GM12878 (cell line): ENCODE measurements at regions not wholly inside any gene's neighbourhood (a gene's known extent, or its start where the extent isn't known, plus 50 kb on each side); places are given as distances from the start of the nearest gene placed in this dataset.

Experiments
- ATAC-seq: fragments of 200-7000 bp; cut with Tn5 transposase; 3 replicates; pipeline ENCODE4 v1.9.1; 2020; ENCODE audit warnings: mild to moderate bottlenecking, moderate library complexity
- BruUV-seq: library from RNA; stranded (reverse); fragments of 400-500 nt; replicated peaks from 2 replicates; lab custom pipeline; 2021; lab: Mats Ljungman, UMichigan
- CTCF ChIA-PET: fragments of 300-600 bp; sonication (Branson Sonifier 250); formaldehyde crosslinking; extraction: SDS; loops from one replicate; lab custom pipeline; 2021; ENCODE audit warnings: inconsistent platforms; lab: Yijun Ruan, JAX
- POLR2A ChIA-PET: fragments of 350-600 bp; formaldehyde crosslinking; extraction: SDS; loops from one replicate; lab custom pipeline; 2021; ENCODE audit warnings: inconsistent platforms; lab: Charles Lee
- RAD21 ChIA-PET: fragments of 300-600 bp; sonication (Branson Sonifier 250); formaldehyde crosslinking; loops from one replicate; lab custom pipeline; 2023; ENCODE audit warnings: antibody characterized with exemption; ENCODE audit not compliant: unreplicated experiment; lab: Charles Lee
- SMC1A ChIA-PET: fragments of 300-600 bp; sonication (Branson Sonifier 250); formaldehyde crosslinking; loops from one replicate; lab custom pipeline; 2023; ENCODE audit not compliant: unreplicated experiment, uncharacterized antibody; lab: Charles Lee
- DNase-seq: peaks from one replicate; pipeline ENCODE4 v3.0.0-alpha.2; 2011; ENCODE audit warnings: low read depth, low spot score
- FAIRE-seq: peaks from 3 replicates; lab custom pipeline; 2011; peaks lifted over from hg19 to GRCh38; lab: Jason Lieb, UNC
- H2AFZ ChIP-seq: 2 replicates; pipeline ENCODE4 v1.6.0; 2011; ENCODE audit warnings: low read depth, low read length, control low read depth; ENCODE audit not compliant: control insufficient read depth
- H3K27ac ChIP-seq: 2 replicates; pipeline ENCODE4 v1.5.1; 2011; ENCODE audit warnings: control low read depth; ENCODE audit not compliant: control insufficient read depth, insufficient read depth
- H3K27me3 ChIP-seq, 2 experiments: replicated peaks in 1 of 2; 2 replicates each; pipeline versions ENCODE4 v1.6.0 to v1.6.1; 2011; ENCODE audit warnings: low read length in 1 of 2; ENCODE audit not compliant: control insufficient read depth in 2 of 2, insufficient read depth in 2 of 2
- H3K36me3 ChIP-seq, 2 experiments: 2 replicates each; pipeline ENCODE4 v1.5.1; 2011; ENCODE audit warnings: low read length in 1 of 2; ENCODE audit not compliant: control insufficient read depth in 2 of 2, insufficient read depth in 2 of 2
- H3K4me1 ChIP-seq: 2 replicates; pipeline ENCODE4 v1.6.1; 2011; ENCODE audit warnings: mild to moderate bottlenecking, low read length, moderate library complexity, mixed read lengths; ENCODE audit not compliant: control insufficient read depth, insufficient read depth
- H3K4me2 ChIP-seq: 2 replicates; pipeline ENCODE4 v1.6.0; 2011; ENCODE audit warnings: control low read depth; ENCODE audit not compliant: control insufficient read depth, insufficient read depth
- H3K4me3 ChIP-seq: fragments of 200-600 bp; sonication (generic); 2 replicates; pipeline ENCODE4 v1.5.1; 2016
- H3K79me2 ChIP-seq: 2 replicates; pipeline ENCODE4 v1.6.0; 2011; ENCODE audit warnings: low read length; ENCODE audit not compliant: control insufficient read depth, insufficient read depth
- H3K9ac ChIP-seq: 2 replicates; pipeline ENCODE4 v1.8.0; 2011; ENCODE audit warnings: low read length, control low read depth, mixed read lengths; ENCODE audit not compliant: control insufficient read depth, insufficient read depth
- H3K9me3 ChIP-seq: replicated peaks from 3 replicates; pipeline ENCODE4 v1.5.1; 2011; ENCODE audit warnings: mild to moderate bottlenecking, low read length; ENCODE audit not compliant: control insufficient read depth, insufficient read depth
- H4K20me1 ChIP-seq: 2 replicates; pipeline ENCODE4 v1.6.0; 2011; ENCODE audit not compliant: control insufficient read depth, insufficient read depth
- EED ChIP-seq: sonication (generic); IDR thresholded peaks from 2 replicates; pipeline ENCODE4 v1.6.1; 2016; ENCODE audit warnings: antibody characterized with exemption, low read depth
- EP300 ChIP-seq, 2 experiments: fragments of 150-350 bp in 1 of 2; IDR thresholded peaks; 2 replicates each; pipeline ENCODE4 v1.6.1; 2011 to 2012; ENCODE audit warnings: low read depth in 2 of 2, low read length in 2 of 2, borderline replicate concordance in 1 of 2, improper control_type of control experiment in 1 of 2, inconsistent platforms in 1 of 2; ENCODE audit not compliant: control insufficient read depth in 1 of 2
- HCFC1 ChIP-seq: fragments of 150-350 bp; IDR thresholded peaks from 2 replicates; pipeline ENCODE4 v1.6.1; 2014; ENCODE audit warnings: low read length
- KAT2A ChIP-seq: conservative IDR thresholded peaks from 2 replicates; pipeline ENCODE4 v1.6.1; 2011; ENCODE audit warnings: low read depth, low read length; ENCODE audit not compliant: control insufficient read depth
- NFYA ChIP-seq: IDR thresholded peaks from 2 replicates; pipeline ENCODE4 v1.6.1; 2011; ENCODE audit warnings: low read depth, mild to moderate bottlenecking, low read length, improper control_type of control experiment, borderline replicate concordance
- SIN3A ChIP-seq: IDR thresholded peaks from 2 replicates; pipeline ENCODE4 v1.6.1; 2012; ENCODE audit warnings: low read depth, low read length, improper control_type of control experiment
- ZNF384 ChIP-seq: IDR thresholded peaks from 2 replicates; pipeline ENCODE4 v1.6.1; 2012; ENCODE audit warnings: low read depth, mild to moderate bottlenecking, low read length, improper control_type of control experiment, borderline replicate concordance
- ZZZ3 ChIP-seq: IDR thresholded peaks from 2 replicates; pipeline ENCODE4 v1.6.1; 2011; ENCODE audit warnings: low read depth; ENCODE audit not compliant: control insufficient read depth, insufficient read length
- WGBS: methylation state at CpG from one replicate; pipeline ENCODE4 v1.1.6; 2016; ENCODE audit warnings: low lambda C conversion rate; ENCODE audit not compliant: insufficient replicate concordance, insufficient coverage; ENCODE audit errors: missing lambda C conversion rate; 5-methylcytosine and 5-hydroxymethylcytosine counted together
- in situ Hi-C: fragments of 300-500 bp; cut with MboI; formaldehyde crosslinking; loops from 9 replicates; pipeline ENCODE4 v1.14.3; 2018; ENCODE audit warnings: mixed read lengths
- intact Hi-C: fragments of 100-400 bp; cut with micrococcal nuclease; formaldehyde crosslinking; loops from one replicate; pipeline ENCODE4 v1.14.2; 2022; ENCODE audit not compliant: unreplicated experiment
- TF ChIP-seq, protein P1 (sequence below): IDR thresholded peaks from 2 replicates; pipeline ENCODE4 v1.6.1; 2012; ENCODE audit warnings: low read depth, low read length, improper control_type of control experiment
- TF ChIP-seq, protein P2 (sequence below): fragments of 150-350 bp; IDR thresholded peaks from 2 replicates; pipeline ENCODE4 v1.6.1; 2016; ENCODE audit warnings: low read depth, low read length

DNA sequence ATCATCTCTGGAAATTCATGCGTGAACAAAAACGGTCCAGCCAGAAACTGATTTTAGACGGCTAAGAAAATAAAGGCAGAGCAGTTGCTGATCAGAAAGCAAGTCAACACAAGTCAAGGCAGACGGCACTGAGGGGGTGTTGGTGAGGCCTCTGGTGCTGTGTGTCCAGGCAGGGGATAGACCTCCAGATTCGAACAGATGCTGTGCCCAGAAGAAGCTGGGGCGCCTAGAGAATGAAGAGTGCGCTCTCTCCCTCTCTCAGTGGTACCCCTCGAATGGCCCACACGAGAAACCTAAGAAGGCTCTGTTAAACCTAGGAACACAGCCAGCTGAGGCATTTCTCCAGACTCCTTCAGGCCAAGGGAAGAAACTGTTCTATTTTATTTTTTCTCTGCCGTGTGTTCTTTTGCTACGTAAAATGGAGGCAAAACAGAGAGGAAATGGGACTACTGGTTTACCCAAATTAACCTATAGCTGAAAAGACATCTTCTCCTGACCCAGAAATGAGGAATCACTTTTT is 178.3 kb downstream of the PMP22 start (continued):
- TF ChIP-seq EP300 (IDR thresholded peaks at IDR 0.05; ENCODE audit: borderline replicate concordance in 1 of 2, control insufficient read depth in 1 of 2, low read depth in 2 of 2, low read length in 2 of 2), result no peak
- TF ChIP-seq EED, result no peak

DNA sequence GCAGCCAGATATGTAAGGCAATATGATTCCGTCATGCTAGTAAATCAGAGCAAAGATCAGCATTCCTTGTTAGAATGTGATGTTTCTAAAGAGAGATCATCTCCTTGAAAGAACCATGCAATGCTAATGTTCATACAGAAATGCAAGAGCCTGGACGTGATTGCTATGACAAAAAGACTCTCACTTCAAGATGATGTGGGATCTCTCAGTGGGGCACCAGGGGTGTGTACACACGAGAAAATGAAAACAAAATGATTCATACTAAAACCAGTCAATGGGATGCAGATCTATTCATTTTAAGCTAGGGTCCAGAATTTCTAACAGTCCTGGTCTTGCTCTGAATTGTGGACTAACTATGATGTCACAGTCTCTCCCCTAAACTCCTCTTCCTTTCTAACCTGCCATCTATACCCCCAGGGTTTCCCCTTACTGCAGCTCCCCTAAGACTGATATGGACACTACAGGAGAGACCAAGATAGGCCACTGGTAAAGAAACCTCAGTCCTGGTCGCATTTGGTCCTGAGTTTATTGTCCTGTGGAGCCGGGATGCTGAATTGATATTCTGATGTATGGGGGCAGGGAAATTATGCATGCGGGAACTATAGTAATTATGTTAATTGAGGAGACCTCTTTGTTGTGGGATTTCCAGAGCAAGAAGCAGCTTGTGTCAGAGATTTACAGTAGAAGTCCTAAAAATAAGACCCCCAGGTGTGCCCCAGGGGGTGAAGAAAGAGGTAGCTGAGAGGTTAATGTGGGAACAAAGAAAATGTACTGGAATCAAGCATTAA is 179.0 kb downstream of the PMP22 start:
- in situ Hi-C loops (no loop called here), intact Hi-C loops (no loop called here)
- Histone ChIP-seq H4K20me1 (no peaks in the 10 kb centered on the region), H3K9ac (no peak overlapping the region), H3K4me3 (no peak overlapping the region), H3K36me3 (no peaks in the 10 kb centered on the region), H3K27ac (no peak overlapping the region), H3K9me3 (no peaks in the 10 kb centered on the region), H2AFZ (no peak overlapping the region), H3K4me1 (no peaks in the 10 kb centered on the region), H3K4me2 (no peak overlapping the region), H3K79me2 (no peaks in the 10 kb centered on the region), H3K27me3 (no peaks in the 10 kb centered on the region)
- SMC1A ChIA-PET, result interaction anchor here (0.8 kb wide), 1 partner anchor 28 kb away, joined by 3 read pairs; no protein-coding TSS in a partner anchor
- POLR2A ChIA-PET, result no interaction called here
- no TSS peak for BruUV-seq
- TF ChIP-seq, protein P1, sequence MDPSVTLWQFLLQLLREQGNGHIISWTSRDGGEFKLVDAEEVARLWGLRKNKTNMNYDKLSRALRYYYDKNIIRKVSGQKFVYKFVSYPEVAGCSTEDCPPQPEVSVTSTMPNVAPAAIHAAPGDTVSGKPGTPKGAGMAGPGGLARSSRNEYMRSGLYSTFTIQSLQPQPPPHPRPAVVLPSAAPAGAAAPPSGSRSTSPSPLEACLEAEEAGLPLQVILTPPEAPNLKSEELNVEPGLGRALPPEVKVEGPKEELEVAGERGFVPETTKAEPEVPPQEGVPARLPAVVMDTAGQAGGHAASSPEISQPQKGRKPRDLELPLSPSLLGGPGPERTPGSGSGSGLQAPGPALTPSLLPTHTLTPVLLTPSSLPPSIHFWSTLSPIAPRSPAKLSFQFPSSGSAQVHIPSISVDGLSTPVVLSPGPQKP, result no peak
- TF ChIP-seq ZNF384 (no peak), SIN3A (no peak), NFYA (no peak), KAT2A (no peak), ZZZ3 (no peak), HCFC1 (no peak)
- TF ChIP-seq, protein P2, sequence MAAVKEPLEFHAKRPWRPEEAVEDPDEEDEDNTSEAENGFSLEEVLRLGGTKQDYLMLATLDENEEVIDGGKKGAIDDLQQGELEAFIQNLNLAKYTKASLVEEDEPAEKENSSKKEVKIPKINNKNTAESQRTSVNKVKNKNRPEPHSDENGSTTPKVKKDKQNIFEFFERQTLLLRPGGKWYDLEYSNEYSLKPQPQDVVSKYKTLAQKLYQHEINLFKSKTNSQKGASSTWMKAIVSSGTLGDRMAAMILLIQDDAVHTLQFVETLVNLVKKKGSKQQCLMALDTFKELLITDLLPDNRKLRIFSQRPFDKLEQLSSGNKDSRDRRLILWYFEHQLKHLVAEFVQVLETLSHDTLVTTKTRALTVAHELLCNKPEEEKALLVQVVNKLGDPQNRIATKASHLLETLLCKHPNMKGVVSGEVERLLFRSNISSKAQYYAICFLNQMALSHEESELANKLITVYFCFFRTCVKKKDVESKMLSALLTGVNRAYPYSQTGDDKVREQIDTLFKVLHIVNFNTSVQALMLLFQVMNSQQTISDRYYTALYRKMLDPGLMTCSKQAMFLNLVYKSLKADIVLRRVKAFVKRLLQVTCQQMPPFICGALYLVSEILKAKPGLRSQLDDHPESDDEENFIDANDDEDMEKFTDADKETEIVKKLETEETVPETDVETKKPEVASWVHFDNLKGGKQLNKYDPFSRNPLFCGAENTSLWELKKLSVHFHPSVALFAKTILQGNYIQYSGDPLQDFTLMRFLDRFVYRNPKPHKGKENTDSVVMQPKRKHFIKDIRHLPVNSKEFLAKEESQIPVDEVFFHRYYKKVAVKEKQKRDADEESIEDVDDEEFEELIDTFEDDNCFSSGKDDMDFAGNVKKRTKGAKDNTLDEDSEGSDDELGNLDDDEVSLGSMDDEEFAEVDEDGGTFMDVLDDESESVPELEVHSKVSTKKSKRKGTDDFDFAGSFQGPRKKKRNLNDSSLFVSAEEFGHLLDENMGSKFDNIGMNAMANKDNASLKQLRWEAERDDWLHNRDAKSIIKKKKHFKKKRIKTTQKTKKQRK, result no peak
- ATAC-seq, result no peak
- 9% methylated on average over 6 of the region's 6 CpGs for WGBS
- RAD21 ChIA-PET, result no interaction called here
- FAIRE-seq, result no peak
- CTCF ChIA-PET, result no interaction called here
- no peak for DNase-seq
